ENCODE measurements at regions not wholly inside any gene's neighbourhood (a gene's known extent, or its start where the extent isn't known, plus 50 kb on each side); places are given as distances from the start of the nearest gene placed in this dataset.

DNA sequence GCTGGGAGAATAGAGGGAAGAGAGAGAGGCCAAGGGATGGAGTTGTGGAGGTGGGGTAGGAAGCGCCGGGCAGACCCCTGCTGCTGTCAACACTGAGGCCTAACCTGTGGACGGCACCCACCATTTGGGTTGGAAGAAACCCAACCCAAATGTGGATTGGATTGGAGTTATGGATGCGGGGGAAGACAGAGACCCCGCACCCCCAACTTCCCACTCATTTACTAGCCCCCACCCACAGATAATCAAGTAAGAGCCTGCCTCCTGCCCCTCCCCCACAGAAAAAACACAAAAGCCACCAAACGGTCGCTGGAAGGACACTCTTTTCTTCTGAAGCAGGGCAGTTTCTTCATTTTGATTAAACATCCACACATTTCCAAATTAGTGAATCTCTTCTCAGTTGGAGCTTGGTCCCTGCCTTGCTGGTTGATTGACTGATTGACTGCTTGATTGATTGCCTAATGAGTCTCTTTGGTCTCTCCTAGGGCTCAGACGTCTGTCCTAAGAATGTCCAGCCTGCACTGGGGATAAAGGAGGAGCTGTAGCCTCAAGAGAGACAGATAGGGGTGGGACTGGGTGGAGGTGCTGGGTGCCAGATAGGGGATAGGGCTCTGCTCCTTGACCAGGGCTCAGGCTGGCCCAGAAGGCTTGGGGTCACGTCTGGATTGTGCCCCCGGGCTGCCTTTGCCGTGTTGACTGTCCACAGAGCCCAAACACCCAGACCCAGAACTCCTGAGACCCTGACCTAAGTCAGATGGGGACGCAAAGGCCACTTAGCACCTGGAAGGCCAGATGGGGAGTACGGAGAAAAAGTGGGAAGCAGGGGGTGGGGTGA, 74.9 kb upstream of the FOXP4 start:
- Histone ChIP-seq H3K27me3 (ENCODE audit: control insufficient read depth in 1 of 2, insufficient read depth in 2 of 2, low read length in 2 of 2) (peaks cover 9 to 16% of the 10 kb centered on the region in 2 donors), H3K4me1 (ENCODE audit: control insufficient read depth, insufficient read depth, low read length) (peaks cover 10% of the 10 kb centered on the region), H3K4me3 (ENCODE audit: low read length in 2 of 2) (no peak overlapping the region), H3K9ac (ENCODE audit: low read length in 2 of 2) (no peak overlapping the region), H3K27ac (ENCODE audit: low read length) (no peak overlapping the region), H3K9me3 (ENCODE audit: control insufficient read depth in 2 of 2, low read length in 2 of 2) (no peaks in the 10 kb centered on the region), H3K36me3 (ENCODE audit: control insufficient read depth in 2 of 2, insufficient read depth in 2 of 2, low read length in 2 of 2) (no peaks in the 10 kb centered on the region)

DNA sequence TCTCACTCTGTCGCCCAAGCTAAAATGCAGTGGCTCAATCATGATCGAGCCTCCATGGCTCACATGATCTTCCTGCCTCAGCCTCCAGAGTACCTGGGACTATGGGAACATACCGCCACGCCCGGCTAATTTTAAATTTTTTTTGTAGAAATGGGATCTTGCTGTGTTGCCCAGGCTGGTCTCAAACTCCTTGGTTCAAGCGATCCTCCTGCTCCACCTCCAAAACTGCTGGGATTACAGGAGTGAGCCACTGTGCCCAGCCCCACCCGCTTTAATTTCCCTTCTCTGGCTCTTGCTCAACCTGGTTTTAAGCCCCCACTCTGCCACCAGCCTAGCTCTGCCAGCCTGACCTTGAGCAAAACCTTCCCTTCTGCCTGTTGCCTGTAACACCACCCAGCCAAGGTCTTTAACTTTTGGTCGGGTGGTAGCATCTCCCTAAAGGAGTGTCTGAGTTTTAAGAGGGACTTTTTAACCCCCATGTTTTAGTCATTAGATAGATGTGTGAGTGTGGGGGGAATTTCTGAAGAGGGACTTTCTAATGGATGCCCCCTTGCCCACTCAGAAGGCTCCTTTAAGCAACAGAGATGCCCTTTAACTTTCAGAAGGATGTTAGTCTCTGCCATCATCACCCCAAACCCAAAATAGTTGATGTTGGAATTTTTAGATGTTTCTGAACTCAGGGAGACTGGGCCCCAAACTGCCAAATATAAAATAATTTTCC, 71.8 kb upstream of the FOXP4 start:
- Histone ChIP-seq H3K4me1 (ENCODE audit: control insufficient read depth, insufficient read depth, low read length) (peaks cover 10% of the 10 kb centered on the region), H3K27ac (ENCODE audit: low read length) (no peak overlapping the region), H3K27me3 (ENCODE audit: control insufficient read depth in 1 of 2, insufficient read depth in 2 of 2, low read length in 2 of 2) (peaks cover 7 to 14% of the 10 kb centered on the region in 2 donors), H3K9ac (ENCODE audit: low read length in 2 of 2) (no peak overlapping the region), H3K36me3 (ENCODE audit: control insufficient read depth in 2 of 2, insufficient read depth in 2 of 2, low read length in 2 of 2) (no peaks in the 10 kb centered on the region), H3K9me3 (ENCODE audit: control insufficient read depth in 2 of 2, low read length in 2 of 2) (no peaks in the 10 kb centered on the region), H3K4me3 (ENCODE audit: low read length in 2 of 2) (no peak overlapping the region)

DNA sequence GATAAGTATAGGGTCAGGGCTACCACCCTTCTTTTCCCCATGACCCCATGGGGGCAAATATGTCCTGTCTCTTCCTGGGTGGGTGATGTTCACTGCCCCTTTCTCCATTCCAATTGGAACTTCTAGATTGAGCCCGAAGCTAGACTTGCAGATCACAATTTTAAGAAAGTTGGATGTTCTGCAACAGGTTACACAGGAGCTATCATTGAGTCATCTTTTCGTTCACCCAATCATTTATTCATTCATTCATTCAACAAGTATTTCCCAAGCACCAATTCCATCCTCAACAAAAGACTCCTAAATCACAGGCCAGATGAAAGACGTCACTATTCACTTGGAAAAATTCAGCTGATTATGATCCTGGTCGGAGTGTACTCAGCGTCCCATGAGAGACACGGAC, 71.0 kb upstream of the FOXP4 start:
- H3K4me1 ChIP-seq (ENCODE audit: control insufficient read depth, insufficient read depth, low read length), result peaks cover 4% of the 10 kb centered on the region
- H3K4me3 ChIP-seq (ENCODE audit: low read length in 2 of 2), result no peak overlapping the region
- H3K9me3 ChIP-seq (ENCODE audit: control insufficient read depth in 2 of 2, low read length in 2 of 2), result no peaks in the 10 kb centered on the region
- no peaks in the 10 kb centered on the region for H3K36me3 ChIP-seq (ENCODE audit: control insufficient read depth in 2 of 2, insufficient read depth in 2 of 2, low read length in 2 of 2)
- peaks cover 7 to 11% of the 10 kb centered on the region in 2 donors for H3K27me3 ChIP-seq (ENCODE audit: control insufficient read depth in 1 of 2, insufficient read depth in 2 of 2, low read length in 2 of 2)
- no peak overlapping the region for H3K9ac ChIP-seq (ENCODE audit: low read length in 2 of 2)
- H3K27ac ChIP-seq (ENCODE audit: low read length), result no peak overlapping the region

DNA sequence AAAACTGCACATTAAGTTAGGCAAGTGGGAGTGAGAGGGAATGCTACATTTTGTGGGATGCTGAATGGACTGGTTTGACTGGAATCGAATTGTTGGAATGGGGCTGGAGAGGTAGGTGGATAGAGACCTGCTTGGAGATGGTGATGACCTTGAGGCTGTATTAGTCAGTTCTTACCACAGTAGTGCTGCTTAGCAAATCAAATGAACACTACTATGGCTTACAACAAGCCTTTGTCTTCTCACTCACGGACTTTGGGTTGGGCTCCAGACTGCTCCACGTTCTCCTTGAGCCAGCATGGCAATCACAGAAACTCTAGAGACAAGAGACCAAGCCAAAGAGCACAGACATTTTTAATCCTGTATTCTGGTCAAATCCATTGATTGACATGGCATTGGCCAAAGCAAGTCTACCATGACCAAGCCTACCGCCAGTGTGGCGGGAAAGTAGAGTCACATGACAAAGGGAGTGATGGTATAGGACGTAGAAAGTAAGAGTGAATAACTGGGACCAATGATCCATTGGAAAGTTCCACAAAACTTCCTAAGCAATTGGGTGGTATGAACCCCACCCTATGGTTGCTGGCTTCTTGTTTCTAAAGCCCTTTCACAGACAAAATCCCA, 70.3 kb upstream of the FOXP4 start:
- H3K27me3 ChIP-seq (ENCODE audit: control insufficient read depth in 1 of 2, insufficient read depth in 2 of 2, low read length in 2 of 2), result peaks cover 4 to 5% of the 10 kb centered on the region in 2 donors
- H3K4me3 ChIP-seq (ENCODE audit: low read length in 2 of 2), result no peak overlapping the region
- no peaks in the 10 kb centered on the region for H3K9me3 ChIP-seq (ENCODE audit: control insufficient read depth in 2 of 2, low read length in 2 of 2)
- no peak overlapping the region for H3K9ac ChIP-seq (ENCODE audit: low read length in 2 of 2)
- peaks cover 2% of the 10 kb centered on the region for H3K4me1 ChIP-seq (ENCODE audit: control insufficient read depth, insufficient read depth, low read length)
- H3K27ac ChIP-seq (ENCODE audit: low read length), result no peak overlapping the region
- H3K36me3 ChIP-seq (ENCODE audit: control insufficient read depth in 2 of 2, insufficient read depth in 2 of 2, low read length in 2 of 2), result no peaks in the 10 kb centered on the region

DNA sequence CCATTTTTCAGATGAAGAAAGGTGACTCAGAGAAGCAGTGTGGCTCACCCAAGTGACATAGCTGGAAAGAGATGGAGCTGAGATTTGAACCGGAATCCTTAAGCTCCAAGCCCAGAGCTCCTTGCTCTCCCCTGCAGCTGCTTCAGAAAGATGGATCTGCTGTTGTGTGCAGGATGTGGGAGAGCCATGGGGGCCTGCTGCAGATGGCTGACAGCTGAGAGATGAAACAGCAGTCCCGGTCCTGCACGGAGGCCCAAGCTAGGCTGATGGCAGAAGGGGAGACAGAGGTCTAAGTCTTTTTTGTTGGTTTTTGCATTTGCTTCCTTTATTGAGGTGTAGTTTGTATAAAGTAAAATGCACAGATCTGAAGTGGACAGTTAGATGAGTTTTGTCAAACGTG, 69.8 kb upstream of the FOXP4 start:
- Histone ChIP-seq H3K9me3 (ENCODE audit: control insufficient read depth in 2 of 2, low read length in 2 of 2) (no peaks in the 10 kb centered on the region), H3K36me3 (ENCODE audit: control insufficient read depth in 2 of 2, insufficient read depth in 2 of 2, low read length in 2 of 2) (no peaks in the 10 kb centered on the region), H3K27me3 (ENCODE audit: control insufficient read depth in 1 of 2, insufficient read depth in 2 of 2, low read length in 2 of 2) (peaks cover 0 to 2% of the 10 kb centered on the region in 2 donors), H3K4me1 (ENCODE audit: control insufficient read depth, insufficient read depth, low read length) (peaks cover 2% of the 10 kb centered on the region), H3K4me3 (ENCODE audit: low read length in 2 of 2) (no peak overlapping the region), H3K27ac (ENCODE audit: low read length) (no peak overlapping the region), H3K9ac (ENCODE audit: low read length in 2 of 2) (no peak overlapping the region)

DNA sequence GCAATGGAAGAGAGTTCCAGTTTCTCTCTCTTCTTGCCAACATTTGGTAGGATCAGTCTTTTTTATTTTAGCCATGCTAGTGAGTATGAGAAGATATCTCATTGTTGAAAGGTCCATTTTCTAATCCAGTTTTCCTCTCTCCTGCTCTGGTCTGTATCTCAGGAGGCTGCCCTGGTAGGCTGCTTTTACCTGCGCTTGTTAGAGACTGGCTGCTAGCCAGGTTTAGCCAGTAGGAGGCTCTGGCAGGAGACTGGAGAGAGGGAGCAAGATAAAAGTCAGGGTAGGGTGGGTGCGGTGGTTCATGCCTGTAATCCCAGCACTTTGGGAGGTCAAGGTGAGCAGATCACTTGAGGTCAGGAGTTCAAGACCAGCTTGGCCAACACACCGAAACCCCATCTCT, 68.6 kb upstream of the FOXP4 start:
- Histone ChIP-seq H3K4me1 (ENCODE audit: control insufficient read depth, insufficient read depth, low read length) (peaks cover 2% of the 10 kb centered on the region), H3K27ac (ENCODE audit: low read length) (no peak overlapping the region), H3K9ac (ENCODE audit: low read length in 2 of 2) (no peak overlapping the region), H3K4me3 (ENCODE audit: low read length in 2 of 2) (no peak overlapping the region), H3K36me3 (ENCODE audit: control insufficient read depth in 2 of 2, insufficient read depth in 2 of 2, low read length in 2 of 2) (no peaks in the 10 kb centered on the region), H3K27me3 (ENCODE audit: control insufficient read depth in 1 of 2, insufficient read depth in 2 of 2, low read length in 2 of 2) (no peaks in the 10 kb centered on the region), H3K9me3 (ENCODE audit: control insufficient read depth in 2 of 2, low read length in 2 of 2) (no peaks in the 10 kb centered on the region)

DNA sequence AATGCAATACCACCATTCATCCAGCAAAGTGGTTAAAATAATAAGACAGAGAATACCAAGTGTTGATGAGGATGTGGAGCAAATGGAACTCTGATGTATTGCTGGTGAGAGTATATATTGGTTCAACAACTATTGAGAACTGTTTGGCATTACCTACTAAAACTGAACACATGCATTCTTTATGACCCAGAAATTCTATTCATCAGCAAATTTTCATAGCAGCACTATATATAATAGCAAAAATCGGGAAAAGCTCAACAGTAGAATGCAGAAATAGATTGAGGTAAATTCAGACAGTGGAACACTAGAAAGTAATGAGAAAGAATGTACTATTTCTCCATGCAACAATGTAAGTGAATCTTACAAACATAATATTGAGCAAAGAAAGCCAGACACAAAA, 62.2 kb upstream of the FOXP4 start:
- peaks cover 3% of the 10 kb centered on the region for H3K4me1 ChIP-seq (ENCODE audit: control insufficient read depth, insufficient read depth, low read length)
- H3K36me3 ChIP-seq (ENCODE audit: control insufficient read depth in 2 of 2, insufficient read depth in 2 of 2, low read length in 2 of 2), result no peaks in the 10 kb centered on the region
- H3K4me3 ChIP-seq (ENCODE audit: low read length in 2 of 2), result no peak overlapping the region
- H3K9me3 ChIP-seq (ENCODE audit: control insufficient read depth in 2 of 2, low read length in 2 of 2), result no peaks in the 10 kb centered on the region
- no peaks in the 10 kb centered on the region for H3K27me3 ChIP-seq (ENCODE audit: control insufficient read depth in 1 of 2, insufficient read depth in 2 of 2, low read length in 2 of 2)
- H3K9ac ChIP-seq (ENCODE audit: low read length in 2 of 2), result no peak overlapping the region
- H3K27ac ChIP-seq (ENCODE audit: low read length), result no peak overlapping the region

- Histone ChIP-seq H3K27me3 (ENCODE audit: control insufficient read depth in 1 of 2, insufficient read depth in 2 of 2, low read length in 2 of 2) (no peaks in the 10 kb centered on the region), H3K9ac (ENCODE audit: low read length in 2 of 2) (no peak overlapping the region), H3K4me3 (ENCODE audit: low read length in 2 of 2) (no peak overlapping the region), H3K4me1 (ENCODE audit: control insufficient read depth, insufficient read depth, low read length) (peaks cover 8% of the 10 kb centered on the region), H3K36me3 (ENCODE audit: control insufficient read depth in 2 of 2, insufficient read depth in 2 of 2, low read length in 2 of 2) (no peaks in the 10 kb centered on the region), H3K9me3 (ENCODE audit: control insufficient read depth in 2 of 2, low read length in 2 of 2) (no peaks in the 10 kb centered on the region), H3K27ac (ENCODE audit: low read length) (no peak overlapping the region)
These were observed 58.2 kb upstream of the FOXP4 start for GRCh38 chr6:41487860-41488432.

DNA sequence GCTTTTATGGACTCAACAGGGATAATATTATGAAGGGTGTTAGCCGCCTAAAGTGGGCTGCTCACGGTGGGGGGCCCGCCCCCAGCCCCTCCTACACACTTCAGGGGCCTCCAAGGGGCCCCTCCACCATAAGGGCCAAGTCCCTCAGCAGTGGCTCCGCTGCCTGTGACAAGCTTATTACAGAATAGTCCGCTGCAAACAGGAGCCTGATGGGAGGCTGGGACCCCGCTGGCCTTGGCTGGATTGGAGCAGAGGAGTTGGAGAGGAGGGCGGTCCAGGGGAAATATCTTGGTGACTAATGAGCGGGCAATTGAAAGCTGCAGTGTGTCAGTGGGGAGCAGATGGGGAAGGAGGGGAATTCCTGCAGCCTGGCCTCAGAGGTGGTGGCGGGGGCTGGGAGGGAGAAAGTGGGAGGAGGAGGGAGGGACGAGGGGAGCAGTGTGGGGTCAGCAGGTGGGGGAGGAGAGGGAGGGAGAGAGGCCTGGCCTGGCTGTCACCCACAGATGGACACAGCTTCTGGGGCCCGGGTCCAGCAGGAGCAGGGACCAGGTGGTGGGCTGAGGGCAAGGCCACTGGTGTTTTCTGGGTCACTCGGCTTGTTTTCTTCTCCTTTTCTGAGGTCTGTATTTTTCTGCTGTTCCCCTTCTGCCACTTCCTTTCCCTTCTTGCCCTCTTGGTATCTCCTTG, 57.6 kb upstream of the FOXP4 start:
- H3K4me3 ChIP-seq (ENCODE audit: low read length in 2 of 2), result no peak overlapping the region
- no peak overlapping the region for H3K9ac ChIP-seq (ENCODE audit: low read length in 2 of 2)
- H3K4me1 ChIP-seq (ENCODE audit: control insufficient read depth, insufficient read depth, low read length), result peaks cover 8% of the 10 kb centered on the region
- no peaks in the 10 kb centered on the region for H3K36me3 ChIP-seq (ENCODE audit: control insufficient read depth in 2 of 2, insufficient read depth in 2 of 2, low read length in 2 of 2)
- H3K27me3 ChIP-seq (ENCODE audit: control insufficient read depth in 1 of 2, insufficient read depth in 2 of 2, low read length in 2 of 2), result no peaks in the 10 kb centered on the region
- H3K27ac ChIP-seq (ENCODE audit: low read length), result no peak overlapping the region
- H3K9me3 ChIP-seq (ENCODE audit: control insufficient read depth in 2 of 2, low read length in 2 of 2), result no peaks in the 10 kb centered on the region

GRCh38 chr6:41489120-41489851, 56.9 kb upstream of the FOXP4 start:
- no peak overlapping the region for H3K4me3 ChIP-seq (ENCODE audit: low read length in 2 of 2)
- no peak overlapping the region for H3K27ac ChIP-seq (ENCODE audit: low read length)
- H3K27me3 ChIP-seq (ENCODE audit: control insufficient read depth in 1 of 2, insufficient read depth in 2 of 2, low read length in 2 of 2), result no peaks in the 10 kb centered on the region
- H3K4me1 ChIP-seq (ENCODE audit: control insufficient read depth, insufficient read depth, low read length), result peaks cover 8% of the 10 kb centered on the region
- no peaks in the 10 kb centered on the region for H3K36me3 ChIP-seq (ENCODE audit: control insufficient read depth in 2 of 2, insufficient read depth in 2 of 2, low read length in 2 of 2)
- H3K9ac ChIP-seq (ENCODE audit: low read length in 2 of 2), result no peak overlapping the region
- H3K9me3 ChIP-seq (ENCODE audit: control insufficient read depth in 2 of 2, low read length in 2 of 2), result no peaks in the 10 kb centered on the region
